C4-2B (cell line): ENCODE measurements at regions not wholly inside any gene's neighbourhood (a gene's known extent, or its start where the extent isn't known, plus 50 kb on each side); places are given as distances from the start of the nearest gene placed in this dataset.

ENCODE experiments used
- H3K27ac ChIP-seq: fragments of 450-650 bp; 2 replicates; pipeline ENCODE4 v1.5.1; 2017
- CTCF ChIP-seq: fragments of 450-650 bp; conservative IDR thresholded peaks from 2 replicates; pipeline ENCODE4 v1.5.1; 2017; ENCODE audit warnings: mild to moderate bottlenecking
- ZFX ChIP-seq: fragments of 450-650 bp; IDR thresholded peaks from 2 replicates; pipeline ENCODE4 v1.6.1; 2017

GRCh38 chr18:26650310-26651268 is 102.2 kb upstream of the KCTD1 start:
- no peak overlapping the region for H3K27ac ChIP-seq
- TF ChIP-seq CTCF: no peak
- no peak for TF ChIP-seq ZFX

GRCh38 chr18:26649193-26649543 is 100.8 kb upstream of the KCTD1 start:
- H3K27ac ChIP-seq: no peak overlapping the region
- TF ChIP-seq CTCF: no peak
- TF ChIP-seq ZFX: no peak

GRCh38 chr18:26648509-26649192 is 100.3 kb upstream of the KCTD1 start:
- TF ChIP-seq ZFX: no peak
- TF ChIP-seq CTCF: no peak
- H3K27ac ChIP-seq: no peak overlapping the region

- TF ChIP-seq ZFX (no peak), CTCF (no peak)
Measured at GRCh38 chr18:26646901-26647300, 98.5 kb upstream of the KCTD1 start.

GRCh38 chr18:26642440-26643348 is 94.3 kb upstream of the KCTD1 start:
- no peak overlapping the region for H3K27ac ChIP-seq
- TF ChIP-seq ZFX: no peak
- no peak for TF ChIP-seq CTCF

More at GRCh38 chr18:26646901-26647300, 98.5 kb upstream of the KCTD1 start:
- H3K27ac ChIP-seq: no peak overlapping the region

GRCh38 chr18:26640541-26640940 is 92.2 kb upstream of the KCTD1 start:
- TF ChIP-seq ZFX (no peak), CTCF (no peak)
- no peak overlapping the region for H3K27ac ChIP-seq
